ENCODE measurements at regions not wholly inside any gene's neighbourhood (a gene's known extent, or its start where the extent isn't known, plus 50 kb on each side); places are given as distances from the start of the nearest gene placed in this dataset.

- Mint-ChIP-seq H3K4me1 (peaks cover 30 to 56% of the 10 kb centered on the region in 2 donors), H3K27ac (peak overlapping the region; percentile 72 to 96), H3K4me3 (peak overlapping the region; percentile 62), H3K36me3 (no peaks in the 10 kb centered on the region), H3K27me3 (ENCODE audit: low read depth in 2 of 2) (no peaks in the 10 kb centered on the region), H3K9me3 (peaks cover 0 to 11% of the 10 kb centered on the region in 2 donors)
- Histone ChIP-seq H3K27me3 (ENCODE audit: control insufficient read depth, insufficient read depth, low read length) (no peaks in the 10 kb centered on the region), H3K4me1 (ENCODE audit: control insufficient read depth, insufficient read depth, low read length) (peaks cover 49% of the 10 kb centered on the region), H3K9me3 (ENCODE audit: control insufficient read depth, insufficient read depth, low read length) (no peaks in the 10 kb centered on the region), H3K27ac (ENCODE audit: low read length) (peak overlapping the region; percentile 97), H3K4me3 (ENCODE audit: low read length) (peak overlapping the region; percentile 40), H3K36me3 (ENCODE audit: control insufficient read depth, insufficient read depth, low read length) (no peaks in the 10 kb centered on the region)
- DNase-seq (peak; percentile 85 to 93), ATAC-seq (peak; percentile 77 to 89 (median 83))
- intact Hi-C loops (cut with micrococcal nuclease), result no loop called here
- whole genome bisulfite sequencing (ENCODE audit: insufficient coverage), result 6% methylated on average over 51 of the region's 51 CpGs
- no peak for TF ChIP-seq CTCF (IDR thresholded peaks at IDR 0.05)
Measured at GRCh38 chr9:129460323-129461261, 160.3 kb downstream of the C9orf50 start.

DNA sequence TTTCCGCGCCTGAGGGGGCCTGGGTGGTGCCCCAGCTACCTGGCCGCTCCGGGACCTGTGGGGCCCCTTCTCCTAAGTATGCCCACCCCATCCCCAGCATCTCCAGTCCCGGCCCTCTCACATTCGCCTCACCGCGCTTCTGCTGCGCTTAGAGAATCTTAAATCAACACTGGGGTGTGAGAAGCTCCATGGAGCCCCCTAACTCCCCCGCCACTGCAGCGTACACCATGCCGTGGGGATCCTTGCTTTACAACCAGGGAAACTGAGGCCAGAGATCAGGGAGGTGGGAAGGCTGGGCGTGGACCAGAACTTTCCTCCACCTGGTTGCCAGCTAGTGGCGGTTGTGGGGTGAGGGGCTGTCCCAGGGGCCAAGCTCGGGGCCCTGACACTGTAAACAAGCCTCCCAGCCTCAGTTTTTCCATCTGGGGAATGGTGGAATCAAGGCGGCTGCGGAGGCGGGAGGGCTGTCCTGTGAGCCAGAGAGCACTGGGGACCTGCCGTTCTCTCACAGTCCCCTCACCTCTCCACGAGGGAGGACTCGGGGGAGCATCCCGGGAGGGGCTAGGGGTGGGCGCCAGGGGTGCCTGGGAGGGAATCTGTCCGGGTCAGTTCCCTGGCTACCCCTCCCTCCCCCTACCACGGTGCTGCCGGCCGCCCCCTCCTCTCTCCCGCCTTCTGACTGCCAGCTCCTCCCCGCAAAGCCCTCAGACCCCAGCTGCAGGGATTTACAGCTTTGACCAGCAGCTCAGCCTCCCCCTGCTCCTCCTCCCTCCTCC is 161.2 kb downstream of the C9orf50 start:
- peak in 1 of 3 donors; percentile 15 for ATAC-seq
- H3K9me3 Mint-ChIP-seq, result peaks cover 0 to 11% of the 10 kb centered on the region in 2 donors
- H3K9me3 ChIP-seq (ENCODE audit: control insufficient read depth, insufficient read depth, low read length), result peaks cover under 1% of the 10 kb centered on the region
- WGBS (ENCODE audit: insufficient coverage), result 24% methylated on average over 29 of the region's 29 CpGs
- no peaks in the 10 kb centered on the region for H3K36me3 ChIP-seq (ENCODE audit: control insufficient read depth, insufficient read depth, low read length)
- intact Hi-C loops (cut with micrococcal nuclease), result loop anchor here (2.0 kb wide), 2 partner anchors 29 to 37 kb away; no protein-coding TSS in a partner anchor
- no peak for TF ChIP-seq CTCF (IDR thresholded peaks at IDR 0.05)
- no peaks in the 10 kb centered on the region for H3K27me3 ChIP-seq (ENCODE audit: control insufficient read depth, insufficient read depth, low read length)
- H3K27ac ChIP-seq (ENCODE audit: low read length), result peak overlapping the region; percentile 90
- H3K4me3 ChIP-seq (ENCODE audit: low read length), result no peak overlapping the region
- peaks cover 57% of the 10 kb centered on the region for H3K4me1 ChIP-seq (ENCODE audit: control insufficient read depth, insufficient read depth, low read length)
- peak overlapping the region; percentile 88 to 96 for H3K27ac Mint-ChIP-seq
- H3K4me1 Mint-ChIP-seq, result peaks cover 28 to 57% of the 10 kb centered on the region in 2 donors
- H3K36me3 Mint-ChIP-seq, result no peaks in the 10 kb centered on the region
- DNase-seq, result peak; percentile 28 to 42
- peak overlapping the region; percentile 28 for H3K4me3 Mint-ChIP-seq
- H3K27me3 Mint-ChIP-seq (ENCODE audit: low read depth in 2 of 2), result no peaks in the 10 kb centered on the region

DNA sequence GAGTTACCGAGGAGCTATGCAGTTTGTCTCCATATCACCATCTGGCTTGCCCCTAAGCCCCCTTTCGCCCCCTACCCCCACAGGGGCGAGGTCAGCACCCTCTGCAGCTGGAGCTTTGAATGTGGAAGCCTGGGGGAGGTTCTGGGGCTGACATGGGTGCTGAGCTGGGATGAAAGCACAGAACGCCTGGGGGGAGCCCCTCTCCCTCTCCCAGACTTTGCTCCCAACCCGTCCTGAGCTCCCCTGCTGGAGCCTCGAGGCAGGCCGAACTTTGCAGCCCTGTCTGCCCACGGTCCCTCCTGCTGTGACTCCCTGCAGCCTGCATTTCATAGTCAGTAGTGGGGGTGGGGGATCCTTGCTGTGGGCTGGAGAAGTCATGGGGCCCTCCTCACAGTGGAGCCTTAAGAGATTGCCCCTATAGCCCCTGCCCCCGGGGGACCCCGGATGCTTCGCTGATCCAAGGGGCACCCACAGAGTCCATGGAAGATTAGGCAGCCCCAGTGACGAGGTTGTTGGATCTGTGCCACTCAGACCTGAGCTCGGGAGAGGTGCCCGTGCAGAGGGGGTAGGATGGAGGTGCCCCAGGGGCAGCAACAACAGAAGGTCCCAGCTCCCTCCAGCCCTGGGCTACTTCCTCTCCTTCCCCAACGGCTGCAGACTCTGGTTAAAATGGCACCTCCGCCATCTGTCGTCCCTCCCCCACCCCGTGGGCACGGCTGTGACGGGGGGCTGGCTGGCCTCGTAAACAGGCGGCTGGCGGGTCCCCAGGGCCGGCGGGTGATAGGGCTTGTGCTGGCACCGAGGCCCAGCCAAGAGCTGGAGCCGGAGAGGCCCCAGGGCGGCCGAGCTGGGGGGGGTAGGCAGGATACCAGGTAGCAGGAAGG is 162.0 kb downstream of the C9orf50 start:
- Mint-ChIP-seq H3K27me3 (ENCODE audit: low read depth in 2 of 2) (no peaks in the 10 kb centered on the region), H3K9me3 (peaks cover 0 to 11% of the 10 kb centered on the region in 2 donors), H3K36me3 (no peaks in the 10 kb centered on the region), H3K4me1 (peaks cover 28 to 60% of the 10 kb centered on the region in 2 donors), H3K4me3 (peak overlapping the region; percentile 65), H3K27ac (peak overlapping the region; percentile 88 to 96)
- Histone ChIP-seq H3K27ac (ENCODE audit: low read length) (peak overlapping the region; percentile 90), H3K4me1 (ENCODE audit: control insufficient read depth, insufficient read depth, low read length) (peaks cover 61% of the 10 kb centered on the region), H3K4me3 (ENCODE audit: low read length) (no peak overlapping the region), H3K9me3 (ENCODE audit: control insufficient read depth, insufficient read depth, low read length) (peaks cover 3% of the 10 kb centered on the region), H3K36me3 (ENCODE audit: control insufficient read depth, insufficient read depth, low read length) (no peaks in the 10 kb centered on the region), H3K27me3 (ENCODE audit: control insufficient read depth, insufficient read depth, low read length) (no peaks in the 10 kb centered on the region)
- peak; percentile 53 to 61 for DNase-seq
- intact Hi-C loops (cut with micrococcal nuclease), result loop anchor here (1.0 to 2.0 kb wide), 3 partner anchors 30 to 46 kb away; no protein-coding TSS in a partner anchor
- TF ChIP-seq CTCF (IDR thresholded peaks at IDR 0.05), result no peak
- ATAC-seq, result peak; percentile 17 to 28 (median 19)
- WGBS (ENCODE audit: insufficient coverage), result 11% methylated on average over 24 of the region's 29 CpGs

Measured in natural killer cell (primary cell).